ENCODE measurements at regions not wholly inside any gene's neighbourhood (a gene's known extent, or its start where the extent isn't known, plus 50 kb on each side); places are given as distances from the start of the nearest gene placed in this dataset.
"Not testable (repeated sequence)": the region's sequence is repeated elsewhere in the genome, so short reads cannot be mapped to it uniquely, and the experiment has no call there.

- no peaks in the 10 kb centered on the region for H3K9me3 Mint-ChIP-seq
- peaks cover 58% of the 10 kb centered on the region for H3K36me3 Mint-ChIP-seq (ENCODE audit: low read depth)
- ATAC-seq (no peak), DNase-seq (no peak)
- no peaks in the 10 kb centered on the region for H3K27me3 Mint-ChIP-seq
- no peak overlapping the region for H3K27ac Mint-ChIP-seq
- H3K4me3 Mint-ChIP-seq: no peak overlapping the region
- peaks cover 48% of the 10 kb centered on the region for H3K4me1 Mint-ChIP-seq
Measured at GRCh38 chr7:130951976-130952876, 218.2 kb upstream of the KLF14 start.

GRCh38 chr7:130953196-130953595, 219.2 kb upstream of the KLF14 start:
- Mint-ChIP-seq H3K4me3 (no peak overlapping the region), H3K9me3 (no peaks in the 10 kb centered on the region), H3K27me3 (no peaks in the 10 kb centered on the region), H3K4me1 (peaks cover 46% of the 10 kb centered on the region), H3K36me3 (ENCODE audit: low read depth) (peaks cover 58% of the 10 kb centered on the region), H3K27ac (no peak overlapping the region)
- ATAC-seq (no peak), DNase-seq (no peak)

DNA sequence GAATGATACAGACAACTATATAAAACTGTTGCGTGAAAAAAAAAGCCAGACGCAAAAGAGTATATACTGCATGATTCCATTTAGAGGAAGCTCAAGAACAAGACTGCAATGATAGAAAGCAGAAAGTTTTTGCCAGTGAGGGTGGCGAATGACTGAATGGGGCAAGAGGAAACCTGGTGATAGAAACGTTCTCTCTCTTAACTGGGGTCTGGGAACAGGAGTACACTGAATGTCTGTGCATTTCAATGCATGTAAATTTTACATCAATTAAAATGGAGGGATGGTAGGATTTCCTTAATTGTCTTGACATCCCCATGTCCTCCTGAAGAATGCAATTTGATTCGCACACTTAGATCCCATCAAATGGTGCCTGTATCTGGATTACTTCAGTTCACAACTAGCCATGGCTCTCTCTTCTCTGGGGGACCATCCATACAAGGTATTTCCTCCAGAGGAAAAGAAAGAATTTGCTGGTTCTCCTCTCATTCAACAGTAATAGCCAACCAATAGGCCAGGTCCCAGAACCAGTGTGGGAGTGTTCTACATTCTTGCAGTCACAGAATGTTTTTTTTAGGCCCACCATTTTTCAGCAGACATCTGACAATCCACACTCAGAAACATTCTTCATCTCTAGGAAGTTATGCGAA, 221.0 kb upstream of the KLF14 start:
- H3K4me3 Mint-ChIP-seq: no peak overlapping the region
- no peak overlapping the region for H3K27ac Mint-ChIP-seq
- peaks cover 70% of the 10 kb centered on the region for H3K36me3 Mint-ChIP-seq (ENCODE audit: low read depth)
- peak; percentile 25 for ATAC-seq
- no peak for DNase-seq
- no peaks in the 10 kb centered on the region for H3K9me3 Mint-ChIP-seq
- peaks cover 47% of the 10 kb centered on the region for H3K4me1 Mint-ChIP-seq
- H3K27me3 Mint-ChIP-seq: no peaks in the 10 kb centered on the region

DNA sequence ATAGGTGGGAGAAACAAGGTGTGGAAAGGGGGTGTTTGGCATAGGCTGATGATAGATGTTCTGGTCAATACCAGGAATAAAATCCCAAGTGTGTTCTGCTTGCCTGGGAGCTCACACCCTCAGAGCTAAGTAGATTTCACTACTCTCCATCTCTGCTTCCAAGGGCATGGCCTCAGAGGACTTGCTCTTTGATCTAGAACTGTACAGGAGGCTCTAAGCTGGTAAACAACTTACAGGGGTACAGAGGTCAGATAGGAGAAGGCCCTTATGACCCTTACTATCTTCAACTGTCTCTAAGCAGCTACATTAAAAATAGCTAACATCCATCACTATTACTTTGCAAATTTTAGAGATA, 221.5 kb upstream of the KLF14 start:
- Mint-ChIP-seq H3K27ac (no peak overlapping the region), H3K36me3 (ENCODE audit: low read depth) (peaks cover 75% of the 10 kb centered on the region), H3K4me3 (no peak overlapping the region), H3K9me3 (no peaks in the 10 kb centered on the region), H3K27me3 (peaks cover 2% of the 10 kb centered on the region), H3K4me1 (peaks cover 50% of the 10 kb centered on the region)
- ATAC-seq (no peak), DNase-seq (no peak)

- Mint-ChIP-seq H3K36me3 (ENCODE audit: low read depth) (peaks cover 83% of the 10 kb centered on the region), H3K27me3 (peaks cover 5% of the 10 kb centered on the region), H3K27ac (no peak overlapping the region), H3K4me3 (no peak overlapping the region), H3K4me1 (peaks cover 60% of the 10 kb centered on the region), H3K9me3 (no peaks in the 10 kb centered on the region)
- no peak for ATAC-seq
- no peak for DNase-seq
Measured at GRCh38 chr7:130956417-130957136, 222.6 kb upstream of the KLF14 start.

DNA sequence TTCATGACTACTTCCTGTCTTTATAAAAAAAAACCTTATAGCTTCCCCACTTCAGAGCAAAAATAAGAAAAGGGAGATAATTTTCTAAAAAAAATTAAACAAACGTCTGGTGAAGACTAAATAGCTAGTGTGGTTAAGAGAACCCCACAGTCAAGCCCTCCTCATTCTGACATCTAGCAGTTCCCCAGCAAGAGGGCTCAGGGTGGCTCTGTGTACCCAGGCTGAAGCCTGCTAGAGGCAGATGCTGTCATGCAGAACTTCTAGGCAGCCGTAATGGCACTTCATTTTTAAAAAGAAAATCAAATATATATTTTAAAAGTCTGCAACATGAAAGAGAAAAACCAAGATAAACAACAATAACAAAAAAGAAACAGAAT, 223.1 kb upstream of the KLF14 start:
- no peak for ATAC-seq
- H3K9me3 Mint-ChIP-seq: no peaks in the 10 kb centered on the region
- no peak overlapping the region for H3K4me3 Mint-ChIP-seq
- peaks cover 65% of the 10 kb centered on the region for H3K4me1 Mint-ChIP-seq
- no peak overlapping the region for H3K27ac Mint-ChIP-seq
- H3K36me3 Mint-ChIP-seq (ENCODE audit: low read depth): peaks cover 86% of the 10 kb centered on the region
- peaks cover 5% of the 10 kb centered on the region for H3K27me3 Mint-ChIP-seq
- no peak for DNase-seq

DNA sequence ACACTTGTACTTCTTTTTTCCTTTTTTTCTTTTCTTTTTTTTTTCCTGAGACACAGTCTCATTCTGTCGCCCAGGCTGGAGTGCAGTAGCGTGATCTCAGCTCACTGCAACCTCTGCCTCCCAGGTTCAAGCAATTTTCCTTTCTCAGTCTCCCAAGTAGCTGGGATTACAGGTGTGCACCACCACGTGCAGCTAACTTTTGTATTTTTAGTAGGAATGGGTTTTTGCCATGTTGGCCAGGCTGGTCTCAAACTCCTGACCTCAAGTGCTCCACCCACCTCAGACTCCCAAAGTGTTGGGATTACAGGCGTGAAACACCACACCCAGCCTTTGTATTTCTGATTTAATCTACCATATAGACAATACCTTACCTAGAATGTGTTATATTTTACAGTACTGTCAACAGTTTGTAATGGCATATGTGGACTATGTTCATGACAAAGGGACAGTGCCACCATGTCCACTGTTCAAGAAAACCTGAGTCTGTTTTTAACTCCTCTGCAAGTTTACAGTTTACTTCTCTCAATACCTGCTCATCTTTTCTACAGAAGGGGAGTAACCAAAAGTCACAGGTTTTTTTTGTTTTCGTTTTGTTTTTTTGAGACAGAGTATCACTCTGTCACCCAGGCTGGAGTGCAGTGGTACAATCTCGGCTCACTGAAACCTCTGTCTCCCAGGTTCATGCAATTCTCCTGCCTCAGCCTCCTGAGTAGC, 223.9 kb upstream of the KLF14 start:
- not testable (repeated sequence) for ATAC-seq, H3K27me3 Mint-ChIP-seq, H3K9me3 Mint-ChIP-seq, DNase-seq, H3K4me3 Mint-ChIP-seq, H3K27ac Mint-ChIP-seq
- peaks cover 73% of the 10 kb centered on the region for H3K4me1 Mint-ChIP-seq
- H3K36me3 Mint-ChIP-seq (ENCODE audit: low read depth): peaks cover 85% of the 10 kb centered on the region

DNA sequence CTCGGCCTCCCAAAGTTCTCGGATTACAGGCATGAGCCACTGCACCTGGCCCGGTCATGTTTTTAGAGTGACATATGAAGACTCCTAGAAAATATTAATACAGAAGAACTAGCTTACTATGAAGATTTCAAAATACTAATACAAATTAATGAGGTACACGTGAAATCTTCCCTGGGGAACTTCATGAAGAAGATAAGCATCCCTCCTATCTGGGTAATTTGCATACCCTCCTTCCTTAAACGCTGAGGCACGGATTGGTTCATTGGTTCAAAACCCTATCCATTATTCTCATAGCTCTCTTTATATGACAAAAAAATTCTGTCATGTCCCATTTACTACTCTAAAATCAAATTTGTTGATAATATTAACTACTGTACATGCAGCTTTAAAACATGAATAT, 224.8 kb upstream of the KLF14 start:
- ATAC-seq (no peak), DNase-seq (no peak)
- H3K27me3 Mint-ChIP-seq: peaks cover 5% of the 10 kb centered on the region
- H3K9me3 Mint-ChIP-seq: no peaks in the 10 kb centered on the region
- H3K4me1 Mint-ChIP-seq: peaks cover 81% of the 10 kb centered on the region
- no peak overlapping the region for H3K4me3 Mint-ChIP-seq
- H3K27ac Mint-ChIP-seq: no peak overlapping the region
- peaks cover 77% of the 10 kb centered on the region for H3K36me3 Mint-ChIP-seq (ENCODE audit: low read depth)

- H3K4me3 Mint-ChIP-seq: no peak overlapping the region
Measured at GRCh38 chr7:130959743-130960207, 225.8 kb upstream of the KLF14 start.

DNA sequence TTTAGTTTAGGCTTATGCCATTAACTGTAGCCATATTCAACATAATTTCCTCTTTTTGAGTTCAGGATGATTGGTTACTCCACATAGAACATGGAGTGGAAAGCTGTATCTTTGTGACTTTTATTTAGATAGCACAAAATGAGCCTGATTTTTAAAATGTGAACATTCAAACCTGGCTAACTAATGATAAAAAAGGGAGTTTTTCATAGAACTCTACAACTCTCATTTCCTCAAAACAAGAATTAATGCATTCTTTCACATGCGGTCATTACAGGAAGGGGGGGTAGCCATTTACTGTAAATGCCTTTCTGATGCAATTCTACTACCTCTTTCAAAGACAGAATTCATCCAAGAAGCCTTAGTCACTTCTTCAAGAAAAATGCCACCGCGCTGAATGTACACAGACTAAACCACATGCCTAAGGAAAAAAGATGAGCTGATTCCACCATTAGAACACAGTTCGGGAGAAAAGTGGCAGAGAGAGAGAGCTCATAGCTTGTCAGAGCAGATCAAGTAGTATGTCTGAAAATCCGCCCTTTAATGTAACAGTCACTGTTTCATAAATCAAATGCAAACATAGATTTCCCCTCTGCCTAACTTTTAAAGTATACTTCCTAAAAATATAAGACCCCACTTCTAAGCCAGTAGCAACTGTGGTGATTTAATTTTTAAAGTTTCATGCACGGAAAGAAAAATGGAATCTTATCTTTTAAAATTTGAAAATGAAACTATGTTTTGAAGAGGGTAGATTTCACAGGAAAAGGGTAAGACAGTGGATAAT, 226.4 kb upstream of the KLF14 start:
- peaks cover 62% of the 10 kb centered on the region for H3K36me3 Mint-ChIP-seq (ENCODE audit: low read depth)
- H3K9me3 Mint-ChIP-seq: no peaks in the 10 kb centered on the region

More at GRCh38 chr7:130959743-130960207, 225.8 kb upstream of the KLF14 start:
- H3K4me1 Mint-ChIP-seq: peaks cover 80% of the 10 kb centered on the region
- no peak for ATAC-seq
- no peak for DNase-seq
- peaks cover 5% of the 10 kb centered on the region for H3K27me3 Mint-ChIP-seq
- peaks cover 68% of the 10 kb centered on the region for H3K36me3 Mint-ChIP-seq (ENCODE audit: low read depth)
- no peaks in the 10 kb centered on the region for H3K9me3 Mint-ChIP-seq
- H3K27ac Mint-ChIP-seq: no peak overlapping the region

DNA sequence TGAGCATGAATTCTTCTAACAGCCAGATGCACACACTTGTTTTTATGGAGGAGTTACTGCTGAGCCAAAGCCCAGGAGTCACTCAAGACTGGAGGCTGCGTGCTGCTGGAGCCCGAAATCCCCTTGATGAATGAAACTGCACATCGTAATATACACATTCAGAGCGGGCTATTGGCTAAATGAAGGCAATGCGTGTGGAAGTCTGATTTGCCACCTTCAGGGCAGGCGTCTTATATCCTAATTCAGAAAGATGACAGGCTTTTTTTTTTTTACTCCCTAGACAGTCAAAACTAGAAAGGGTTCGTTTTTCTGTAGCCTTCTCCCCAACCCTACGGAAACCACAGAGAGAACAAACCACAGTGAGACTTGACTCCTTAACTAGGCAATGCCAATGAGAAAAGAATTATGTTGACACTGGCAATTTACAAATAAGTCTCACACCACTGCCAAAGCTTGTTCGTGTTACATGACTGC, 227.2 kb upstream of the KLF14 start:
- ATAC-seq (peak; percentile 90), DNase-seq (peak; percentile 75)
- Mint-ChIP-seq H3K36me3 (ENCODE audit: low read depth) (peaks cover 55% of the 10 kb centered on the region), H3K27ac (no peak overlapping the region), H3K4me3 (no peak overlapping the region), H3K27me3 (peaks cover 5% of the 10 kb centered on the region), H3K4me1 (peaks cover 75% of the 10 kb centered on the region), H3K9me3 (no peaks in the 10 kb centered on the region)

More for the DNA sequence above, 226.4 kb upstream of the KLF14 start:
- Mint-ChIP-seq H3K27me3 (peaks cover 5% of the 10 kb centered on the region), H3K4me3 (no peak overlapping the region), H3K27ac (no peak overlapping the region), H3K4me1 (peaks cover 76% of the 10 kb centered on the region)
- DNase-seq (no peak), ATAC-seq (peak; percentile 18)

DNA sequence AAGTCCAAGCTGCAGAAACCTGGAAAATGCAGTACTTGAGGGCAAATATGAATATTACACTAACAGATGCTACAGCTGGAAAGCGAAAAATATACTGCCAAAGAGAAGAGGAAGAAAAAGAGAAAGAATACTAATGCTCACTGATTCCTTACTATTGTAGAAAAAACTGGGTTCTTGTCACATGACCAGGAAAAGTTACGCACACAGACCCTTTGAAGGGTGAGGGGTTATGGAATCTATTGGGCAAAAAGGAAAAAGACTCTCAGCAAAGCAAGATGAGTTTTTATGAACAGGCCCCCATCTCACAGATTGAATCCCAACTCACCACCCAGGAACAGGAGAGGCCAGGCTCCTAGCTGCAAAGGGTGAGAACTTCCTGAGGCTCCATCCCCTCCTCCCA, 228.1 kb upstream of the KLF14 start:
- ATAC-seq: no peak
- no peaks in the 10 kb centered on the region for H3K9me3 Mint-ChIP-seq
- H3K36me3 Mint-ChIP-seq (ENCODE audit: low read depth): peaks cover 53% of the 10 kb centered on the region
- H3K27me3 Mint-ChIP-seq: peaks cover 5% of the 10 kb centered on the region
- DNase-seq: no peak
- no peak overlapping the region for H3K27ac Mint-ChIP-seq
- peaks cover 75% of the 10 kb centered on the region for H3K4me1 Mint-ChIP-seq
- no peak overlapping the region for H3K4me3 Mint-ChIP-seq

GRCh38 chr7:130963339-130963738, 229.3 kb upstream of the KLF14 start:
- Mint-ChIP-seq H3K4me3 (peak overlapping the region; percentile 14), H3K36me3 (ENCODE audit: low read depth) (peaks cover 44% of the 10 kb centered on the region), H3K27ac (no peak overlapping the region)

More at GRCh38 chr7:130963339-130963738, 229.3 kb upstream of the KLF14 start:
- ATAC-seq (no peak), DNase-seq (no peak)
- Mint-ChIP-seq H3K27me3 (peaks cover 5% of the 10 kb centered on the region), H3K9me3 (no peaks in the 10 kb centered on the region), H3K4me1 (peaks cover 77% of the 10 kb centered on the region)
